Endothelial cell (in vitro differentiated cells): ENCODE measurements at regions not wholly inside any gene's neighbourhood (a gene's known extent, or its start where the extent isn't known, plus 50 kb on each side); places are given as distances from the start of the nearest gene placed in this dataset.

Experiments
- DNase-seq: peaks from one replicate; pipeline ENCODE4 v3.0.0; 2021; ENCODE audit warnings: low spot score
- H3K27ac Mint-ChIP-seq: one replicate; pipeline ENCODE4 v1.8.0; 2021; ENCODE audit warnings: mixed read lengths, inconsistent platforms; ENCODE audit not compliant: unreplicated experiment
- H3K27me3 Mint-ChIP-seq: one replicate; pipeline ENCODE4 v1.8.0; 2021; ENCODE audit warnings: mild to moderate bottlenecking, moderate library complexity, mixed read lengths, inconsistent platforms; ENCODE audit not compliant: unreplicated experiment
- H3K36me3 Mint-ChIP-seq: one replicate; pipeline ENCODE4 v1.8.0; 2021; ENCODE audit warnings: mild to moderate bottlenecking, low read depth, mixed read lengths, inconsistent platforms; ENCODE audit not compliant: unreplicated experiment
- H3K4me1 Mint-ChIP-seq: one replicate; pipeline ENCODE4 v1.8.0; 2021; ENCODE audit warnings: mild to moderate bottlenecking, mixed read lengths, inconsistent platforms; ENCODE audit not compliant: unreplicated experiment
- H3K4me3 Mint-ChIP-seq: one replicate; pipeline ENCODE4 v1.8.0; 2021; ENCODE audit warnings: mild to moderate bottlenecking, mixed read lengths, inconsistent platforms; ENCODE audit not compliant: unreplicated experiment
- H3K9me3 Mint-ChIP-seq: one replicate; pipeline ENCODE4 v1.8.0; 2021; ENCODE audit warnings: mixed read lengths, inconsistent platforms; ENCODE audit not compliant: unreplicated experiment
- CTCF ChIP-seq: fragments of 200-600 bp; sonication (generic); IDR thresholded peaks from one replicate; pipeline ENCODE4 v1.5.0; 2021; ENCODE audit warnings: antibody characterized with exemption; ENCODE audit not compliant: unreplicated experiment

DNA sequence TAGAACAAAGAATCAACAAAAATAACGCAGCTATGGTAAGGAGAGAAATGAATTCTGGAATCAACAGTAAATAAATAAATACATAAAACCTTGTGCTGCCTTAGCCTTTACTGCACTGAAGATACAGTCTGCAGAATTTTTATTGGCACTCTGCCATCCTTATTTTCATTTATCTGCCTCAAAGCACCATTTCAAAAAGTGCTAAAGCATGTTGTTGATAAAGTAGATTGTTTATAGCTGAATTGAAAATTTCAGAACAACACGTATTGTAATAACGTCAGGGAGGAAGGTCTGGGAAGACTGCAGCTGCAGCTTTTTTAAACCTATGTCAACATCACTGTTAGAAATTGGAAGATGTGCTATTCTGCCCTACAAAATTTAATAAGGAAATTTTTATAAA lies 787.2 kb downstream of the PLCL1 start:
- no peak for TF ChIP-seq CTCF
- Mint-ChIP-seq H3K27me3 (no peaks in the 10 kb centered on the region), H3K9me3 (no peaks in the 10 kb centered on the region), H3K27ac (no peak overlapping the region), H3K36me3 (no peaks in the 10 kb centered on the region), H3K4me1 (peaks cover 2% of the 10 kb centered on the region), H3K4me3 (no peak overlapping the region)
- DNase-seq: no peak

- Mint-ChIP-seq H3K36me3 (no peaks in the 10 kb centered on the region), H3K4me3 (no peak overlapping the region), H3K9me3 (no peaks in the 10 kb centered on the region), H3K4me1 (peaks cover 2% of the 10 kb centered on the region), H3K27ac (no peak overlapping the region), H3K27me3 (no peaks in the 10 kb centered on the region)
- no peak for TF ChIP-seq CTCF
- DNase-seq: no peak
Measured at GRCh38 chr2:198587741-198588140, 783.3 kb downstream of the PLCL1 start.

- H3K27me3 Mint-ChIP-seq: no peaks in the 10 kb centered on the region
- DNase-seq: no peak
- no peak overlapping the region for H3K4me3 Mint-ChIP-seq
- H3K36me3 Mint-ChIP-seq: no peaks in the 10 kb centered on the region
- no peaks in the 10 kb centered on the region for H3K9me3 Mint-ChIP-seq
- no peak overlapping the region for H3K27ac Mint-ChIP-seq
- peaks cover 2% of the 10 kb centered on the region for H3K4me1 Mint-ChIP-seq
- TF ChIP-seq CTCF: no peak
Measured at GRCh38 chr2:198587240-198587639, 782.8 kb downstream of the PLCL1 start.

DNA sequence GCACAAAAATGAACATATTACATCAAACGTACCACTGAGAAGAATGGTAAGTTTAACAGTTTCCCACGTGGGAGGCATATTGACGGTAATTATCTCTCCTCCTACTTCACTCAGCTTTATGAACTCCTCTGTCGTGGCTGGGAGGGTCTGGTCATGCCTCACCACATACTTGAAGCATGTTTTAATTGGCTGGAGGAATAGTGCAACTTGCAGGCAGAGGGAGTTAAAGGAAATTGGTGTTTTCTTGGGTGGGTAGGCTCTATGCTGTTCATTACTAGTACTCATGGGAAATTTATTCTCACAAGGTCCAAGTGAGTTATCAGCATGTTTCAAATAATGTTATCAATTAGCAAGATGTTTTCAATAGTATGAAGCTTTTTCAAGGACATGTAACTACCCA lies 767.0 kb downstream of the PLCL1 start:
- H3K4me3 Mint-ChIP-seq: no peak overlapping the region
- H3K27me3 Mint-ChIP-seq: no peaks in the 10 kb centered on the region
- H3K27ac Mint-ChIP-seq: no peak overlapping the region
- TF ChIP-seq CTCF: no peak
- no peak for DNase-seq
- no peaks in the 10 kb centered on the region for H3K4me1 Mint-ChIP-seq
- H3K36me3 Mint-ChIP-seq: no peaks in the 10 kb centered on the region
- no peaks in the 10 kb centered on the region for H3K9me3 Mint-ChIP-seq

DNA sequence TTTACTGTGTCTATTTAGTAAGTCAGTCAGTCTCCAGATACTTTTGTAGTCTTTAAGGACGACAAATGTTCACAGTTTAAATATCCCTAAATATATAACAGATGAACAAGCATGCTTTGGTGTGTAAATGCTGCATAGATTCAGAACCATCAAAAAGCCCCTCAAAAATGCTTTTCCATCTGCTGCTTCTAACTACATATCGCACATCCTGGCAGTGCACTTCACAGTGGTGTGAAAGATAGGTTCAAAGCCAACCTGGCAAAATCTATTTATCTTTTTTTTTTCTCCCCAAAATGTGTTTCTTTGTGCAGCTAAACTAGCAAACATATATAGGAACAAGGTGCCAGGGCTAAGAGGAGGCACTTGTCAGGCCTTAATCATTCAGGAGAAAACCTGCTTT lies 753.8 kb downstream of the PLCL1 start:
- Mint-ChIP-seq H3K4me3 (no peak overlapping the region), H3K36me3 (no peaks in the 10 kb centered on the region), H3K27ac (no peak overlapping the region), H3K9me3 (peaks cover 11% of the 10 kb centered on the region), H3K4me1 (no peaks in the 10 kb centered on the region), H3K27me3 (no peaks in the 10 kb centered on the region)
- TF ChIP-seq CTCF: no peak
- no peak for DNase-seq
